GM23338 (cell line): ENCODE measurements at regions not wholly inside any gene's neighbourhood (a gene's known extent, or its start where the extent isn't known, plus 50 kb on each side); places are given as distances from the start of the nearest gene placed in this dataset.

Source experiments
- CTCF ChIP-seq, 2 experiments: fragments of 200-600 bp in 1 of 2; sonication (generic) in 1 of 2; conservative IDR thresholded peaks; 2 replicates each; pipeline versions ENCODE4 v1.5.1 to v1.6.1; 2016 to 2017; ENCODE audit warnings: antibody characterized with exemption in 2 of 2, low read depth in 2 of 2, mild to moderate bottlenecking in 2 of 2, moderate library complexity in 1 of 2
- EZH2 ChIP-seq: fragments of 200-600 bp; sonication (generic); IDR thresholded peaks from one replicate; pipeline ENCODE4 v1.8.0; 2017; ENCODE audit warnings: antibody characterized with exemption, mild to moderate bottlenecking, low read depth; ENCODE audit not compliant: unreplicated experiment
- EZH2phosphoT487 ChIP-seq: fragments of 200-600 bp; sonication (generic); IDR thresholded peaks from one replicate; pipeline ENCODE4 v1.8.1; 2018; ENCODE audit warnings: antibody characterized with exemption; ENCODE audit not compliant: unreplicated experiment
- POLR2AphosphoS5 ChIP-seq: IDR thresholded peaks from 2 replicates; pipeline ENCODE4 v1.6.1; 2016; ENCODE audit warnings: antibody characterized with exemption, low read depth
- REST ChIP-seq: IDR thresholded peaks from one replicate; pipeline ENCODE4 v1.6.1; 2018; ENCODE audit warnings: antibody characterized with exemption; ENCODE audit not compliant: unreplicated experiment

GRCh38 chr20:6519556-6519955 lies 247.9 kb upstream of the BMP2 start:
- TF ChIP-seq REST (no peak), CTCF (conservative IDR thresholded peaks at IDR 0.05; ENCODE audit: low read depth in 2 of 2) (no peak), EZH2 (no peak), POLR2AphosphoS5 (no peak), EZH2phosphoT487 (no peak)
